Glutamatergic neuron (in vitro differentiated cells): ENCODE measurements at regions not wholly inside any gene's neighbourhood (a gene's known extent, or its start where the extent isn't known, plus 50 kb on each side); places are given as distances from the start of the nearest gene placed in this dataset.
A peak's percentile ranks its signal among the peaks of the same experiment; 100 is the strongest.

ENCODE experiments used
- DNase-seq: peaks from one replicate; pipeline ENCODE4 v3.0.0; 2022
- H3K27ac Mint-ChIP-seq: one replicate; pipeline ENCODE4 v1.8.0; 2020; ENCODE audit warnings: mild to moderate bottlenecking, mixed read lengths, inconsistent platforms; ENCODE audit not compliant: unreplicated experiment
- H3K27me3 Mint-ChIP-seq: one replicate; pipeline ENCODE4 v1.8.0; 2020; ENCODE audit warnings: mild to moderate bottlenecking, moderate library complexity, mixed read lengths, inconsistent platforms; ENCODE audit not compliant: unreplicated experiment
- H3K36me3 Mint-ChIP-seq: one replicate; pipeline ENCODE4 v1.8.0; 2020; ENCODE audit warnings: mild to moderate bottlenecking, mixed read lengths, inconsistent platforms; ENCODE audit not compliant: unreplicated experiment
- H3K4me1 Mint-ChIP-seq: one replicate; pipeline ENCODE4 v1.8.0; 2020; ENCODE audit warnings: mild to moderate bottlenecking, low read depth, mixed read lengths, inconsistent platforms; ENCODE audit not compliant: unreplicated experiment
- H3K4me3 Mint-ChIP-seq: one replicate; pipeline ENCODE4 v1.8.0; 2020; ENCODE audit warnings: mild to moderate bottlenecking, mixed read lengths, inconsistent platforms; ENCODE audit not compliant: unreplicated experiment
- H3K9me3 Mint-ChIP-seq: one replicate; pipeline ENCODE4 v1.8.0; 2020; ENCODE audit warnings: mild to moderate bottlenecking, moderate library complexity, mixed read lengths, inconsistent platforms; ENCODE audit not compliant: unreplicated experiment
- TF ChIP-seq, protein P1 (sequence below): fragments of 200-600 bp; sonication (generic); IDR thresholded peaks from one replicate; pipeline ENCODE4 v1.5.0; 2021; ENCODE audit not compliant: partially characterized antibody, unreplicated experiment

DNA sequence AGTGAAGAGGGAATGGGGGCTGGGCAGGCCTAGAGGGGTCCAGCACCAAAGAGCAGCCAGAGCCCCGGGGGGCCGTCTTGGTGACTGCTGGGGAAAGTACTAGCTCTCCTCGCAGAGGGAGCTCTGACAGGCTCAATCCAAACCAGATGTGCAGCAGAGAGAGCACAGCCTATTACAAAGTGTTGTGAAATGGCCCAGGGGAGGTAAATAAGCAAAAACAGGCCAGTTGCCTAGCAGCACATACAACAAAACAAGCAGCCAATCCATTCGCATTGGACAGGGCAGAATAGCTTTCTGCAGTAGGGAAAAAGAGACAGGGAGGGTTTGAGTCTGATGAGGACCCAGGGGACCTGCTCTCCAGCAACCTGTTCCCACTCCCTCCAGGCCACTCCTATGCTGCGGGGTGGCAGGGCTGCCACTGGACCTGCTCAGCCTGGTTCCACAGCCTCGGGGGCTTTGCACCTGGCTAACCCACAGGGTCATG, 239.6 kb upstream of the FGGY start:
- H3K4me1 Mint-ChIP-seq = no peaks in the 10 kb centered on the region
- H3K36me3 Mint-ChIP-seq = no peaks in the 10 kb centered on the region
- peak; percentile 27 for DNase-seq
- H3K9me3 Mint-ChIP-seq = peaks cover 1% of the 10 kb centered on the region
- no peak overlapping the region for H3K4me3 Mint-ChIP-seq
- no peak overlapping the region for H3K27ac Mint-ChIP-seq
- TF ChIP-seq, protein P1, sequence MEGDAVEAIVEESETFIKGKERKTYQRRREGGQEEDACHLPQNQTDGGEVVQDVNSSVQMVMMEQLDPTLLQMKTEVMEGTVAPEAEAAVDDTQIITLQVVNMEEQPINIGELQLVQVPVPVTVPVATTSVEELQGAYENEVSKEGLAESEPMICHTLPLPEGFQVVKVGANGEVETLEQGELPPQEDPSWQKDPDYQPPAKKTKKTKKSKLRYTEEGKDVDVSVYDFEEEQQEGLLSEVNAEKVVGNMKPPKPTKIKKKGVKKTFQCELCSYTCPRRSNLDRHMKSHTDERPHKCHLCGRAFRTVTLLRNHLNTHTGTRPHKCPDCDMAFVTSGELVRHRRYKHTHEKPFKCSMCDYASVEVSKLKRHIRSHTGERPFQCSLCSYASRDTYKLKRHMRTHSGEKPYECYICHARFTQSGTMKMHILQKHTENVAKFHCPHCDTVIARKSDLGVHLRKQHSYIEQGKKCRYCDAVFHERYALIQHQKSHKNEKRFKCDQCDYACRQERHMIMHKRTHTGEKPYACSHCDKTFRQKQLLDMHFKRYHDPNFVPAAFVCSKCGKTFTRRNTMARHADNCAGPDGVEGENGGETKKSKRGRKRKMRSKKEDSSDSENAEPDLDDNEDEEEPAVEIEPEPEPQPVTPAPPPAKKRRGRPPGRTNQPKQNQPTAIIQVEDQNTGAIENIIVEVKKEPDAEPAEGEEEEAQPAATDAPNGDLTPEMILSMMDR = no peak
- peaks cover 1% of the 10 kb centered on the region for H3K27me3 Mint-ChIP-seq

DNA sequence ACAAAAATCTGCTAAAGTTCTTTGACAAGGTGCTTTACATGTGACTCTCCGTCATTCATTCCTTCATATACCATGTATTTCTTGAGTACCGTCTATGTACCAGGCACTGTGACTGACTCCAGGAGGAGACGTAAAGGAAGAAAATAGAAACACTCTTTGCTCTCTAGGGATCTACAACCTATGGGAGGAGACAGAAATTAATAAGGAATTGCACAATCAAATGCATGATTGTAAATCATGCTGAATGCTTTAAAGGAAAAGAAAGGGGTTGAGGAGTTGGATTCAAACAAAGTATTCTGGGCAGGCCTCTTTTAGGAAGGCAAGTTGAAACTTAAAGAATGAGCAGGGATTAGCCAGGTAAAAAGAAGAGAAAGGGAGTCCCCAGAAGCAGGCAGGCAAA, 239.1 kb upstream of the FGGY start:
- Mint-ChIP-seq H3K36me3 (no peaks in the 10 kb centered on the region), H3K27ac (no peak overlapping the region), H3K4me3 (no peak overlapping the region), H3K27me3 (peaks cover 1% of the 10 kb centered on the region), H3K9me3 (peaks cover 1% of the 10 kb centered on the region), H3K4me1 (no peaks in the 10 kb centered on the region)
- no peak for DNase-seq
- TF ChIP-seq, protein P1 = no peak

DNA sequence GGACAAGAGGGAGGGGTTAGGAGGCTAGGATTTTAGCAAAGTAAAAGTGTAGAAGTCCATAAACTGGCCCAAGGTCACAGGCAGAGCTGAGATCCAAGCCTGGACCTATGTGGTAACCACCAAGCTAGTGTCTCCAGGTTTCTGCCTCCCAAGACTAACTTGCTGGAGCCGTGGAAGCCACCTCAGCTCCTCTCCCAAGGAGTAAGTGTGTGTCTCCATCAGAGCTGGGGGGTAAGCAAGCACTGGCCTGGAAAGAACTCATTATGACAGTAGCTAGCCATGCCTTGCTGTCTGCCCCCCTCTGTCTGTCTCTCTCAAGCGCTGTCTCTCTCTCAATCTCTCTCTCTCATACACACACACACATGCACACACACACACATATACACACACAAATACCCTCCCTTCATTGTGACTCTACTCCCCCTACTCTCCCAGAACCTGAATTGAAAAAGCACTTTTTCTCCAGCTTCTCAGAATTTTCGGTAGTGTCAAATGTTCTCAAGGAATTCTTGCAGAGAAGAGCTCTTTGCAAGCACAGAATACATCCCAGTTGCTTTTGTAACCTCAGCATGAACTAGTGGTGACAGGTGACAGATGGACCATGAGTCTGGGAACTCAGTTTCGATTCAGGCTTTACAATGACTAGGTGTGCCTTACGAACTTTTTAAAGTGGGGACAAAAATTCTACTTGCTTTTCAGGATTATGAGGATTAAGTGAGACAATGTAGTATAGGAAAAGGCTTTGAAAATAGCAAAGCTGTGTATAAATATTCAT, 238.0 kb upstream of the FGGY start:
- H3K4me3 Mint-ChIP-seq = no peak overlapping the region
- H3K9me3 Mint-ChIP-seq = peaks cover 1% of the 10 kb centered on the region
- H3K27ac Mint-ChIP-seq = no peak overlapping the region
- H3K36me3 Mint-ChIP-seq = no peaks in the 10 kb centered on the region
- TF ChIP-seq, protein P1 = no peak
- DNase-seq = no peak
- no peaks in the 10 kb centered on the region for H3K4me1 Mint-ChIP-seq
- H3K27me3 Mint-ChIP-seq = peaks cover 1% of the 10 kb centered on the region

DNA sequence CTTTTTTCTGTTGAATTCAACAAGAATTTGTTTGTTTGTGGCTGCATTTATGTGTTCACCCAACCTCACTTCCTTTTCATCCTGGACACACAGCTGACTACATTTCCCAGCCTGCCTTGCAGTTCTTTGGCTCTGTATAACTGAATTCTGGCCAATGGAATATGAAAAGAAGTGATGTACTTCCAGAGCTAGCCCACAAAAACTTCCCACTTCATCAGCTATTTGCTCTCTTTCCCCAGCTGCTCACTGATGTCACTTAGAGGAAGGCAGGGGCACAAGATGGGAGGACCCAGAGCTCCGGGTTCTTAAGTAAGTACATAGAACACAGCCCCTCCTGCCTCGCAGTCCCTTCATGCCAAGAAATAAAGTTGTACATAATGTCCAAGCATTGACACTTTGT, 235.0 kb upstream of the FGGY start:
- Mint-ChIP-seq H3K4me3 (no peak overlapping the region), H3K4me1 (no peaks in the 10 kb centered on the region), H3K27me3 (peaks cover 4% of the 10 kb centered on the region), H3K36me3 (no peaks in the 10 kb centered on the region), H3K27ac (no peak overlapping the region), H3K9me3 (peaks cover 4% of the 10 kb centered on the region)
- TF ChIP-seq, protein P1 = no peak
- DNase-seq = no peak

DNA sequence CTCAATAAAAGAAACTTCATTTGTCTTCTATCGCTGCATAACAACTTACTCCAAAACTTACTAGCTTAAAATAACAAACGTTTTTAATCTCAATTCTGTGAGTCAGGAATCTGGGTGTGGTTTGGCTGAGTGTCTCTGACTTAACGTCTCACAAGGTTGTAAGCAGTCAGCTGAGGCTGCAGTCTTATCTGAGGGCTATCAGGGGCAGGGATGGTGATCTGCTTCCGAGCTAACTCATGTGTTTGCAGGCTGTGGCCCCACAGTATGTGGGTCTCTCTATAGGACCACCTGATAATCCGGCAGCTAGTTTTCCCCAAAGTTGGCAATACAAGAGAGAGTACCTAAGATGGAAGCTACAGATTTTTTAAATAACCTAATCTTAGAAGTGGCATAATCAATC, 234.2 kb upstream of the FGGY start:
- no peak overlapping the region for H3K27ac Mint-ChIP-seq

More for the DNA sequence above, 234.2 kb upstream of the FGGY start:
- Mint-ChIP-seq H3K27me3 (peaks cover 4% of the 10 kb centered on the region), H3K9me3 (peaks cover 4% of the 10 kb centered on the region), H3K36me3 (no peaks in the 10 kb centered on the region), H3K4me3 (no peak overlapping the region), H3K4me1 (no peaks in the 10 kb centered on the region)
- DNase-seq = no peak
- TF ChIP-seq, protein P1 = no peak
